ENCODE measurements at regions not wholly inside any gene's neighbourhood (a gene's known extent, or its start where the extent isn't known, plus 50 kb on each side); places are given as distances from the start of the nearest gene placed in this dataset.

DNA sequence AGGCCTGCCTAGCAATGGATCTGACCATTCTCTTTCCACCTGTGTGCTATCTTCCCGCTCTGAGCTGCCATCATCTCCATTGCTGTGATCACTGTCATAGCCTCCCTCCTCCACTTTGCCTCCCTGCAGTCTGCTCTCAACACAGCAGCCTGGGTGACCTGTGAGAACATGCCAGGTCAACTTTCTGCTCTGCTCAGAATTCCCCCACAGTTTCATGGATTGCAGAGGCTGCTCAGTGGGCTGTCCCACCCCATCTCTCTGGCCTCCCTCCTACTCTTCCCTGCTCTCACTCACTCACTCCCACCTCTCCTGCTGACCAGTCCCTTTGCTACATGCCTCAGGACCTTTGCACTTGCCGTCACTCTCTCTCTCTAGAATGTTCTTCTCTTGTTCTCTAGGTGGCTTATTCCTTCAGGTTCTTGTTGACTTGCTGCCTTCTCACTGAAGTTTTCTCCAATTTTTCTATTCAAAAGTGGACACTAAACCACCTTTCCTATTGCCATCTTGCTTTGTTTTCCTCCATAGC lies 159.9 kb downstream of the CD83 start:
- Histone ChIP-seq H3K27me3 (no peaks in the 10 kb centered on the region), H3K4me1 (peaks cover 17% of the 10 kb centered on the region), H3K4me3 (no peak overlapping the region), H3K36me3 (ENCODE audit: low read depth, missing control alignments) (no peaks in the 10 kb centered on the region), H3K9me3 (no peaks in the 10 kb centered on the region), H3K27ac (no peak overlapping the region)
- WGBS, 2 donors, result 93 to 98% methylated on average over 2 of the region's 2 CpGs
- DNase-seq, result no peak
- TF ChIP-seq POLR2A (IDR thresholded peaks at IDR 0.05) (no peak), CTCF (IDR thresholded peaks at IDR 0.05) (no peak)
- intact Hi-C loops (cut with DNase I; ENCODE audit: low total_unique reads), result no loop called here

DNA sequence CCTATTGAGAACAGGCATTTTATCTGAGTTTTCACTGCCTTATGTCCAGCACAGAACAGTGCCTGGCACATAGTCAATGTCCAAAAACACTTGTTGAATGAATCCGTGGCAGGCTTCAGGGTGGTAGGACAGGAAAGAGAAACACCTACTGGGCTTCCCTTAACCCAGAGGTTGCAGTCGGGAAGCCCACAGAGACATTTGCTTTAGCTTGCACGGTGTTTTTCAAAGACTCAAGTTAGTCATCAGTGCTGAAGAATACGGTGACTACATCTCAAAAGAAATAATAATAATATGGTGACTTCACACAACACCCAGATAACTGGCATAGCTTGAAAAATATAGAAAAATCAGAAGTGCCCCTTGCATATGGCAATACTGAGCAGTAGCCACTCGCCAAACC lies 160.4 kb downstream of the CD83 start:
- H3K9me3 ChIP-seq, result no peaks in the 10 kb centered on the region
- no peak overlapping the region for H3K4me3 ChIP-seq
- TF ChIP-seq POLR2A (IDR thresholded peaks at IDR 0.05) (no peak), CTCF (IDR thresholded peaks at IDR 0.05) (no peak)
- no peaks in the 10 kb centered on the region for H3K36me3 ChIP-seq (ENCODE audit: low read depth, missing control alignments)
- WGBS, 2 donors, result 91 to 94% methylated on average over 5 of the region's 5 CpGs
- no peak for DNase-seq
- no peak overlapping the region for H3K27ac ChIP-seq
- H3K4me1 ChIP-seq, result peaks cover 17% of the 10 kb centered on the region
- intact Hi-C loops (cut with DNase I; ENCODE audit: low total_unique reads), result no loop called here
- no peaks in the 10 kb centered on the region for H3K27me3 ChIP-seq

DNA sequence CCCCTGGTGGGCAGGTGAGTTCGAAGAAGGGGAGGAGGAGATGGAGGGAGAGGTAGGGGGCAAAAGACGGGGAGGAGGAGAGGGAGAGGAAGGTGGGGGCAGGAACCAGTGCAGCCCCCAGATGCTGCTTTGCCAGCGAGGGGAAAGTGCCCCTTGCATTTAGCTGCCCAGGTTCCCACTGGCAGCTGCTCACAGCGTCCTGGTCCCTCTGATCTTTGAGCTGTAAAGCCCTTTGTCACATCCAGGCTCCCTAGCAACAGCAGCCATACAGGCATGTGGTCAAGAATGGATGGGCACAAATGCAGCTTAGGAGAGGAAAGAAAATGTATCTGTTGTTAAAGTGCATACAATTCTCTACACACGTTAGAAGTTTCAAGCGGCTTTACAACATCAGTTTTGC lies 160.9 kb downstream of the CD83 start:
- no peak overlapping the region for H3K4me3 ChIP-seq
- peaks cover 17% of the 10 kb centered on the region for H3K4me1 ChIP-seq
- H3K27ac ChIP-seq, result no peak overlapping the region
- intact Hi-C loops (cut with DNase I; ENCODE audit: low total_unique reads), result no loop called here
- no peaks in the 10 kb centered on the region for H3K27me3 ChIP-seq
- no peaks in the 10 kb centered on the region for H3K9me3 ChIP-seq
- no peak for DNase-seq
- H3K36me3 ChIP-seq (ENCODE audit: low read depth, missing control alignments), result no peaks in the 10 kb centered on the region
- TF ChIP-seq POLR2A (IDR thresholded peaks at IDR 0.05), result no peak
- TF ChIP-seq CTCF (IDR thresholded peaks at IDR 0.05), result no peak
- 88 to 95% methylated on average over 6 of the region's 6 CpGs for WGBS, 2 donors

GRCh38 chr6:14280006-14280510 lies 162.5 kb downstream of the CD83 start:
- no peaks in the 10 kb centered on the region for H3K9me3 ChIP-seq
- H3K27ac ChIP-seq, result no peak overlapping the region
- H3K27me3 ChIP-seq, result no peaks in the 10 kb centered on the region
- intact Hi-C loops (cut with DNase I; ENCODE audit: low total_unique reads), result no loop called here
- WGBS, 2 donors, result 85 to 92% methylated on average over 4 of the region's 4 CpGs
- H3K4me1 ChIP-seq, result peaks cover 16% of the 10 kb centered on the region
- TF ChIP-seq POLR2A (IDR thresholded peaks at IDR 0.05) (no peak), CTCF (IDR thresholded peaks at IDR 0.05) (no peak)
- no peak overlapping the region for H3K4me3 ChIP-seq
- H3K36me3 ChIP-seq (ENCODE audit: low read depth, missing control alignments), result no peaks in the 10 kb centered on the region
- no peak for DNase-seq

GRCh38 chr6:14280766-14281293 lies 163.3 kb downstream of the CD83 start:
- no peak overlapping the region for H3K27ac ChIP-seq
- H3K27me3 ChIP-seq, result no peaks in the 10 kb centered on the region
- no peak overlapping the region for H3K4me3 ChIP-seq
- no peaks in the 10 kb centered on the region for H3K9me3 ChIP-seq
- DNase-seq, result no peak
- no peaks in the 10 kb centered on the region for H3K36me3 ChIP-seq (ENCODE audit: low read depth, missing control alignments)
- intact Hi-C loops (cut with DNase I; ENCODE audit: low total_unique reads), result no loop called here
- no peak for TF ChIP-seq CTCF (IDR thresholded peaks at IDR 0.05)
- TF ChIP-seq POLR2A (IDR thresholded peaks at IDR 0.05), result no peak
- 91 to 93% methylated on average over 13 to 17 of the region's 17 CpGs for WGBS, 2 donors
- H3K4me1 ChIP-seq, result peaks cover 9% of the 10 kb centered on the region
